ENCODE measurements at regions not wholly inside any gene's neighbourhood (a gene's known extent, or its start where the extent isn't known, plus 50 kb on each side); places are given as distances from the start of the nearest gene placed in this dataset.

- Histone ChIP-seq H3K9ac (ENCODE audit: insufficient read depth in 1 of 2, low read length in 2 of 2) (no peak overlapping the region), H3K4me1 (ENCODE audit: control insufficient read depth in 5 of 5, insufficient read depth in 5 of 5, low read length in 5 of 5) (no peaks in the 10 kb centered on the region), H3K27ac (ENCODE audit: low read depth in 1 of 2, low read length in 1 of 2) (no peak overlapping the region), H3K36me3 (ENCODE audit: control insufficient read depth in 4 of 4, insufficient read depth in 4 of 4, low read length in 4 of 4) (no peaks in the 10 kb centered on the region), H3K9me3 (ENCODE audit: control insufficient read depth in 4 of 4, insufficient read depth in 3 of 4, low read length in 3 of 4) (peaks cover 0 to 2% (median 2%) of the 10 kb centered on the region in 4 donors), H3K27me3 (ENCODE audit: control insufficient read depth in 3 of 3, insufficient read depth in 3 of 3, low read length in 2 of 3) (no peaks in the 10 kb centered on the region), H3K4me3 (no peak overlapping the region)
- WGBS, 2 donors: 77 to 87% methylated on average over 1 of the region's 1 CpG
- TF ChIP-seq CTCF (IDR thresholded peaks at IDR 0.05; ENCODE audit: control extremely low read depth, extremely low read depth): no peak
- DNase-seq (no peak), ATAC-seq (ENCODE audit: insufficient read depth, low FRiP score) (no peak)
These were observed 799.0 kb upstream of the TYRP1 start for GRCh38 chr9:11894136-11894535.

- H3K9me3 ChIP-seq (ENCODE audit: control insufficient read depth in 4 of 4, insufficient read depth in 3 of 4, low read length in 3 of 4): no peaks in the 10 kb centered on the region
- no peak for TF ChIP-seq CTCF (IDR thresholded peaks at IDR 0.05; ENCODE audit: control extremely low read depth, extremely low read depth)
- H3K4me3 ChIP-seq: no peak overlapping the region
- DNase-seq: no peak
- H3K27ac ChIP-seq (ENCODE audit: low read depth in 1 of 2, low read length in 1 of 2): no peak overlapping the region
- H3K4me1 ChIP-seq (ENCODE audit: control insufficient read depth in 5 of 5, insufficient read depth in 5 of 5, low read length in 5 of 5): no peaks in the 10 kb centered on the region
- WGBS, 2 donors: 56 to 59% methylated on average over 1 of the region's 1 CpG
- no peaks in the 10 kb centered on the region for H3K36me3 ChIP-seq (ENCODE audit: control insufficient read depth in 4 of 4, insufficient read depth in 4 of 4, low read length in 4 of 4)
- no peak overlapping the region for H3K9ac ChIP-seq (ENCODE audit: insufficient read depth in 1 of 2, low read length in 2 of 2)
- ATAC-seq (ENCODE audit: insufficient read depth, low FRiP score): no peak
- no peaks in the 10 kb centered on the region for H3K27me3 ChIP-seq (ENCODE audit: control insufficient read depth in 3 of 3, insufficient read depth in 3 of 3, low read length in 2 of 3)
These were observed 790.6 kb upstream of the TYRP1 start for GRCh38 chr9:11902610-11903009.

- ATAC-seq (ENCODE audit: insufficient read depth, low FRiP score) (no peak), DNase-seq (no peak)
- Histone ChIP-seq H3K4me1 (ENCODE audit: control insufficient read depth in 5 of 5, insufficient read depth in 5 of 5, low read length in 5 of 5) (no peaks in the 10 kb centered on the region), H3K36me3 (ENCODE audit: control insufficient read depth in 4 of 4, insufficient read depth in 4 of 4, low read length in 4 of 4) (no peaks in the 10 kb centered on the region), H3K9ac (ENCODE audit: insufficient read depth in 1 of 2, low read length in 2 of 2) (no peak overlapping the region), H3K27ac (ENCODE audit: low read depth in 1 of 2, low read length in 1 of 2) (no peak overlapping the region), H3K9me3 (ENCODE audit: control insufficient read depth in 4 of 4, insufficient read depth in 3 of 4, low read length in 3 of 4) (peaks cover 0 to 6% (median 2%) of the 10 kb centered on the region in 4 donors), H3K4me3 (no peak overlapping the region), H3K27me3 (ENCODE audit: control insufficient read depth in 3 of 3, insufficient read depth in 3 of 3, low read length in 2 of 3) (no peaks in the 10 kb centered on the region)
- no peak for TF ChIP-seq CTCF (IDR thresholded peaks at IDR 0.05; ENCODE audit: control extremely low read depth, extremely low read depth)
- WGBS, 2 donors: 57 to 60% methylated on average over 2 of the region's 2 CpGs
These were observed 777.5 kb upstream of the TYRP1 start for GRCh38 chr9:11915699-11916098.

GRCh38 chr9:11928871-11929321 lies 764.3 kb upstream of the TYRP1 start:
- Histone ChIP-seq H3K36me3 (ENCODE audit: control insufficient read depth in 4 of 4, insufficient read depth in 4 of 4, low read length in 4 of 4) (no peaks in the 10 kb centered on the region), H3K4me1 (ENCODE audit: control insufficient read depth in 5 of 5, insufficient read depth in 5 of 5, low read length in 5 of 5) (no peaks in the 10 kb centered on the region), H3K4me3 (no peak overlapping the region), H3K9me3 (ENCODE audit: control insufficient read depth in 4 of 4, insufficient read depth in 3 of 4, low read length in 3 of 4) (peaks cover 0 to 6% (median 1%) of the 10 kb centered on the region in 4 donors), H3K27me3 (ENCODE audit: control insufficient read depth in 3 of 3, insufficient read depth in 3 of 3, low read length in 2 of 3) (no peaks in the 10 kb centered on the region), H3K27ac (ENCODE audit: low read depth in 1 of 2, low read length in 1 of 2) (no peak overlapping the region), H3K9ac (ENCODE audit: insufficient read depth in 1 of 2, low read length in 2 of 2) (no peak overlapping the region)
- WGBS, 2 donors: 93 to 96% methylated on average over 17 of the region's 17 CpGs
- DNase-seq (no peak), ATAC-seq (ENCODE audit: insufficient read depth, low FRiP score) (no peak)
- no peak for TF ChIP-seq CTCF (IDR thresholded peaks at IDR 0.05; ENCODE audit: control extremely low read depth, extremely low read depth)

All from lung (tissue), 11 donors.